Left hindlimb (tissue), 1 donor: ENCODE measurements at regions not wholly inside any gene's neighbourhood (a gene's known extent, or its start where the extent isn't known, plus 50 kb on each side); places are given as distances from the start of the nearest gene placed in this dataset.
"Not testable (repeated sequence)": the region's sequence is repeated elsewhere in the genome, so short reads cannot be mapped to it uniquely, and the experiment has no call there.

Experiments used
- DNase-seq: peaks from one replicate; pipeline ENCODE4 v3.0.0-alpha.2; 2018

DNA sequence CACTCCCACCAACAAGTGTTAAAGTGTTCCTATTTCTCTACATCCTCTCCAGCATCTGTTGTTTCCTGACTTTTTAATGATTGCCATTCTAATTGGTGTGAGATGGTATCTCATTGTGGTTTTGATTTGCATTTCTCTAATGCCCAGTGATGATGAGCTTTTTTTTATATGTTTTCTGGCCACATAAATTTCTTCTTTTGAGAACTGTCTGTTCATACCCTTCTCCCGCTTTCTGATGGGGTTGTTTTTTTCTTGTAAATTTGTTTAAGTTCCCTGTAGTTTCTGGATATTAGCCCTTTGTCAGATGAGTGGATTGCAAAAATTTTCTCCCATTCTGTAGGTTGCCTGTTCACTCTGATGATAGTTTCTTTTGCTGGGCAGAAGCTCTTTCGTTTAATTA, 134.3 kb upstream of the RUNX1 start:
- not testable (repeated sequence) for DNase-seq

DNA sequence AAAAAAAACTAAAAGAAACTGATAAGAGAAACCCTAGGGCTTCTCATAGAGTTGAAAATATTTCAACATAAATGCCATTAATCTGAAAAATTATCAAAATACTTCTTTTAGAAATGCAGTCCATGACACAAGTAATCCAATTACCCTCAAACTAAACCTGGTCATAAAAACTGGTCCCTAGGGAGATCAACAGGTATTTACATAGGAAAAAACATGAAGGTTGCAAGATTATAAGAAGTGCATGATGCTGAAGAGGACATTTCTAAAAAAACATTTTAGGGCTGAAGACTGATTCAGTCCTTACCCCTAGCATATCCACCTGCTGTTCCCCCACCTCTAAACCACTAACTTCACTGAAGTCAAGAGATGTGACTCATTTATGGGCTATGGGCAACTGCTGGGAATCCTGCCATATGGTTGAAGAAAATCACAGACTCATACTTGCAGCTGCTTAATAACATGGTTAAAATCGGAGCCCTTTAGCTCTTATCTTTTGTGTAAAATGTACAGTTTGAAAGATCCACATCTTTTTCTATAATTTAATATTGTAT, 131.0 kb upstream of the RUNX1 start:
- no peak for DNase-seq

DNA sequence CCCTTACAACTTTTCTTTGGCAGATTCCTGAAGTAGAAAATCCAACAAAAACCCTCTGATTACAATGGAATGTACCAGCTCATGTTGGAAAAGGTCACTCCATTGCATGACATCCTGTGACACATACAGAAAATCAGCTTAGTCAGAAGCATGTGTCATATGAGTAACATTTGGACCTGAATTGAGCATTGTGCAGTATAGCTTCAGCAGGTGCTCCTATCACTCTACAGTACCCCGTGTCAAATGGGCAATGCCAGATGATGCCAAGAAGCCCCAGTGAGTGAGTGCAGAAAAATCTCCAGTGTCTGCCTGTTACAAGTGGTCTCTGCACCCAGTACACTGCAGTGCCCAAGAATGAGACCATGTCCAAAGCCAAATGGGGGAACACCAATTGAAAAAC, 129.7 kb upstream of the RUNX1 start:
- DNase-seq: peak; percentile 51

DNA sequence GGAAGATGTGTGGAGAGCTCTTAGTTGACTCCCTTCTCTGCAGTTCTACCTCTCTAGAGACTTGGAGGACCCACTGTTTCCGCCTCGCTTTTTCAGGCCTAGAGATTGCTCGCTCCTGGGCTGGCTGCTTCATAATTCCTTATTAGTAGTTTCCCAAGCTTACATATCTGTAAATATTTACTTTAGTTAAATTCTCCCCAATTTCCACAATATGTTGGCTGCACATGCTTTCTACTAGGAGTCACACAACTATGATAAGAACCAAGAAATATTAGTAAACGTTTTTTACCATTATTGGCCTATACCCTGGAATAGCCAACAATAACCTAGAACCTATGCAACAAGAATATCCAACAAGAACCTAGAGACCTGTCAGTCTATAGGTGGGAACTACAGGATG, 129.0 kb upstream of the RUNX1 start:
- no peak for DNase-seq

DNA sequence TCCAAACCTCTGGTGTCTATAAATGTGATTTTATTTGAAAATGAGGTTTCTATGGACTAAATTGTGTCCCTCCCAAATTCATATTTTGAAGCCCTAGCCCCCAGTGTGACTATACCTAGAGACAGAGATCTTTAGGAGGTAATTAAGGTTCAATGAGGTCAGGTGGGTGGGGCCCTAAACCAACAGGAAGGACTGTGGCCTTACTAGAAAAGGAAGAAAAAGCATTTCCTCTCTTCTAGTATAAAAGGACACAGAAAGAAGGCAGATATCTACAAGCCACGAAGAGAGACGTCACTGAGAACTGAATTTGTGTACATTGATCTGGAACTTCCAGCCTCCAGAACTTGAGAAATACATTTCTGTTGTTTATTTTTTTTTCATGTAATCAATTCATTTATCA, 123.1 kb upstream of the RUNX1 start:
- no peak for DNase-seq

DNA sequence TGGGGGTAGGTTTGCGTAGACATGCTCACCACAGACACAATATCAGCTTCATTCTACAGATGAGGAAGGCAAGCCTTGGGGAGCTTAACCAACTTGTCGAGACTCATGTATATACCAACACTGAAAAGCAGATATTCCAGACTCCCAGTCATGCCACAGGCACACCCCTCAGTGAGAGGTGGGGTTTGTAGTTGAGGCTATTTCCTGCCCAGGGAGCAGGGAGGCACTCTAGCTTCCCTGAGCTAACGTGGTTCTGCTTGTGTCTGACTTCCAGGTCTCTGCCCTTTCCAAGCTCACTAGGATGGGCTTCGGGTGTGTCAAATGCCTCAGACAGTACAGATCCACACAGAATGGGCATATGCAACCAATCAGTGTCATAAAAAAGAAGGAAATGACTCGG, 122.3 kb upstream of the RUNX1 start:
- no peak for DNase-seq

DNA sequence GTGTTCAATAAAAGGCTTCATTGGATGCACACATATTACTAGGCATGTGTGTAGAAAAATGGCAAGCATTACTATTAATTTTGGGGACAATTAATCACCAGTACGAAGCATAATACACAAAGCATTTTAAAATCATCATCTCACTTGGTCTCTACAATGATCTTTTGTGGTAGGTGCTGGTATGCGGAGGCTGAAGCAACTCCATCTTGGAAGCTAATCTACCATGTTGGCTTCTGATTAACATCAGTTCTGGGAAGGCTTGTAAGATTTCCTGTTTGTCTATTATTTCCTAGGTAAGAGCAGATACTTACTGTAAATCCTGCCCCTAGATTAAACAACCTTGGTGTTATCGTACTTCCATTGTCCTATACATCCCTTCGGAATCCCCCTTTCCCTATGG, 121.7 kb upstream of the RUNX1 start:
- DNase-seq: no peak

DNA sequence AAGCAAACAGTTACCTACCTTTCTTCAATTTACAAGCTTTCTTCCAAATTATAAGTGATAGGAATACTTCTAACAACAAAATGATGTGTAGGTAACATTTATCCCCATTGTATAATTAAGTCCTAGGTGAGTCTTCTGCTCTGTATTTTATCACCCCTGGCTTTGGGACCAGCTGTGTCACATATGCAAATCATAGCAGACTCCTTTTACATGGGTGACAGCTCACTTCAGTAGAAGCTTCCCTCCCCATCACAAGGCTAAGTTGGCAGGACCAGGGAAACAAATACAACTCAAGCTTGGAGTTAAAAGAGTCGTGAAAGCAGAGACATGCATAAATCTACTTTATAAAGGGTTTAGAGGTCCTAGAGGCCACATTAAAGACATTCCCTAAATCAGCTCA, 121.1 kb upstream of the RUNX1 start:
- no peak for DNase-seq

DNA sequence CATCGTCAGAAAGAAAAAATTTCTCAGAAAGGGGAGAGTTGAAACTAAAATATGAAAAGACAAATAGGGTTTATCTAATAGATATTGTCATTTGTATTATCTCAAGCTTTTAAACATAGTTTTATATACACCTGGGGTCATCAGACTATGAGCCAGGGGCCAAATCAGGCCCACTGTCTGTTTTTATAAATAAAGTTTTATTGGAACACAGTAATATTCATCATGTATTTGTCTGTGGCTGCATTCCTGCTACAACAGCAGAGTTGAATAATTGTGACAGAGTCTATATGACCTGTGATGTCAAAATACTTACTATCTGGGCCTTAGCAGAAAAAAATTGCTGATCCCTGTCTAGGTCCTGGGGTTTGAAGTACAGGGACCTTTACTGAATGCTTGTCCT, 120.5 kb upstream of the RUNX1 start:
- no peak for DNase-seq

DNA sequence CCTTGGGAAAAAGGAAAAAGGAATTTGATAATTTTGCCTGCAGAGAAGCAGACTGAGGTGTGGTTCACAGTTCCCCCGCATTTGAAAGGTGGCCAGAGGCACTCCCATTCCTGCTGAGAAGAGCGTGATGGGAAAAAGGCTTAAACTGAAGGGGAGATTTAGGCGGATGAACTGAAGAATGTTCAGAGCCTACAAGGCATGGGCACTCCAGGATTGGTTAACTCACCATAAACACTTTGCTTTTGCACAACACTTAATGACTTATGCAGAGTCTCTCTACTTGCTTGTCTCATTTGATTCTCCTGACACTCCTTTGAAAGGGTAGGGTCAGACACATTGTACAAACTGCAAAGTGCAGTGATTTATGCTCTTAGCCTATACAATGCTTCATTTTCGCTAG, 119.6 kb upstream of the RUNX1 start:
- DNase-seq: no peak

DNA sequence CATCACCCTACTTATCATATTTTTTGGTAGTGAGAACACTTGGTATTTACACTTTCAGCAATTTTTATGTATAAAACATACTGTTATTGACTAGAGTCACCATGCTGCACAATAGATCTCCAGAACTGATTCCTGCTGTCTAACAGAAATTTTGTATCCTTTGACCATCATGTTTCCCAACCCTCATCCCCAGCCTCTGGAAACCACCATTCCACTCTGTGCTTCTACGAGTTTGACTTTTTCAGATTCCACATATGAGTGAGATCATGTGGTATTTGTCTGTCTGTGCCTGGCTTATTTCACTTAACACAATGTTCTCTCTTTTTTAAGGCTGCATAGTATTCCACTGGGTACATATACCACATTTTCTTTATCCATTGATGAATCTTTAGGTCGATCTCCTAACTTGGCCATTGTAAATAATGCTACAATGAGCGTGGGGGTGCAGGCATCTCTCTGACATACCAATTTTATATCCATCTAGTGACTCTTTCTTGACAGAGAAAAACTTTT, 115.9 kb upstream of the RUNX1 start:
- no peak for DNase-seq

DNA sequence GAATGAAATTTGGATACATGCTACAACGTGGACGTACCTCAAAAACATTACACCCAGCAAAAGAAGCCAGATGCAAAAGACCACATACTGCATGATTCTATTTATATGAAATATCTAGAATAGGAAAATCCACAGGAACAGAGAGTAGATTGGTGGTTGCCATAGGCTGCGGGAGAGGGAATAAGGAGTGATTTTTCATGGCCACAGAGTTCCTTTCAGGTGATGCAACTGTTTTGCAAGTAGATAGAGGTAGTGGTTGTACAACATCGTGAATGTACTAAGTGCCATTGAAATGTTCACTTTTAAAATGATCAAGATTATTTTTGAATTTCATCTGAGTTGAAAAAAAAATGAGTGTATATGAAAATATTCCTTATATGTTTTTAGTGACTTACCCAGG, 115.3 kb upstream of the RUNX1 start:
- no peak for DNase-seq

DNA sequence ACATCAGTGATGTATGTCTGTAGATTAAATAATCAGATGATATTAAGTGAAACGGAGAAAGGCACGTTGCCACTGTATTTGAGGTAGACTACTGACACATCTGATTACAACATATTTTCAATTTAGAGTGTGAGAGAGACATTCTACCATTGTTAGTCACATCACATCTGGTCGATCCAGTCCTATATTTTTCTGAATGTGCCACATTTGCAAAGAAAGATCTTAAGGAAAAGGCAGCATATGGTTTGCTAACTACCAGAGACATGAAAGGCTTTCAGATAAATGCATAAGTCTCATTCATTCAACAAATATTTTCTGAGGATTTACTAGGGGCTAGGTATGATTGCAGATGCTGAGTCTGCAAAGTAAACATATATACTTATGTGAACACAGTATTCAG, 114.3 kb upstream of the RUNX1 start:
- DNase-seq: no peak

DNA sequence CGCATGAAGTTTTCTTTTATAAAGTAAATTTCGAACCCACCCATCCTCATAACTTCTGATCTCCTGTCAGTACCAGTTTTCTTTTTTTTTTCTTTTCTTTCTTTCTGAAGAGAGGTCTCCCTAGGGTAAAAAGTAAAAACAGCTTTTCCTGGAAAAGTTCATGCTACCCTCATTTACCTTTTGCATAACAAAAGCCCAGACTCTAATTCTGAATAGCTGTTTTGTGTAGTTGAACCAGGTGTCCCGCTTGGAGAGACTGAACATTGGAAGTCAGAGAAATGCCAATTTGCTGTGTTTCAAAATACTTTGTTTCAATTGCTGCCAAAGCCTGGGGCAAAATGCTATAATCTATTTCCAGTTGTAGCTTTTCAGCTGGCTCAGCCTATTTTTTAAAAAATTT, 113.7 kb upstream of the RUNX1 start:
- no peak for DNase-seq

DNA sequence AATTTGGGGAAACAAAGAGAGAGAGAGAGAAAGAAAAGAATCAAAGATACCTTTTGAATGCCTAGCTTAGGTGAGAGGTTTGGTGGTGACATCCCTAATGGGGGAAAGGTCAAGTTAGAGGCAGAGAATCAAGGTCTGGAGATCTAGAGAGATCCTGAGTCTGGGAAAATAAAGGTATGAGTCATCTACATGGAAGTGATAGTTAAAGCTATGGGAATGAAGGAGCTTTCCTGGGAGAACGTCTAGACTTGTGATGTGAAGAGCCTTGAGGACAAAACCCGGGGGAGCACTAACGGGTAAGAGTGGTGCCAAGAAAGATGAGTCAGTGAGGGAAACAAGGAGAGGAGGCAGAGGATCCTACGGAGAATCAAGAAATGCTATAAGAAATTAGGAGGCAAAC, 110.8 kb upstream of the RUNX1 start:
- no peak for DNase-seq

DNA sequence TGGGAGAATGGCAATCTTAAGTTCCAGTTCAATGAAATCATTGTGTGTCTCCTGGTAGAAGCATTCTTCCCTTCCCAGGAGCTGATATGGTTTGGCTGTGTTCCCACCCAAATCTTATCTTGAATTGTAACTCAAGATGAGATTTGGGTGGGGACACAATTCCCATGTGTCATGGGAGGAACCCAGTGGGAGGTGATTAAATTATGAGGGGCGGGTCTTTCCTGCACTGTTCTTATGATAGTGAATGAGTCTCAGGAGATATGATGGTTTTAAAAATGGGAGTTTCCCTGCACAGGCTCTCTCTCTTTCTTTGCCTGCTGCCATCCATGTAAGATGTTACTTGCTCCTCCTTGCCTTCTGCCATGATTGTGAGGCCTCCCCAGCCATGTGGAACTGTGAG, 108.3 kb upstream of the RUNX1 start:
- not testable (repeated sequence) for DNase-seq

DNA sequence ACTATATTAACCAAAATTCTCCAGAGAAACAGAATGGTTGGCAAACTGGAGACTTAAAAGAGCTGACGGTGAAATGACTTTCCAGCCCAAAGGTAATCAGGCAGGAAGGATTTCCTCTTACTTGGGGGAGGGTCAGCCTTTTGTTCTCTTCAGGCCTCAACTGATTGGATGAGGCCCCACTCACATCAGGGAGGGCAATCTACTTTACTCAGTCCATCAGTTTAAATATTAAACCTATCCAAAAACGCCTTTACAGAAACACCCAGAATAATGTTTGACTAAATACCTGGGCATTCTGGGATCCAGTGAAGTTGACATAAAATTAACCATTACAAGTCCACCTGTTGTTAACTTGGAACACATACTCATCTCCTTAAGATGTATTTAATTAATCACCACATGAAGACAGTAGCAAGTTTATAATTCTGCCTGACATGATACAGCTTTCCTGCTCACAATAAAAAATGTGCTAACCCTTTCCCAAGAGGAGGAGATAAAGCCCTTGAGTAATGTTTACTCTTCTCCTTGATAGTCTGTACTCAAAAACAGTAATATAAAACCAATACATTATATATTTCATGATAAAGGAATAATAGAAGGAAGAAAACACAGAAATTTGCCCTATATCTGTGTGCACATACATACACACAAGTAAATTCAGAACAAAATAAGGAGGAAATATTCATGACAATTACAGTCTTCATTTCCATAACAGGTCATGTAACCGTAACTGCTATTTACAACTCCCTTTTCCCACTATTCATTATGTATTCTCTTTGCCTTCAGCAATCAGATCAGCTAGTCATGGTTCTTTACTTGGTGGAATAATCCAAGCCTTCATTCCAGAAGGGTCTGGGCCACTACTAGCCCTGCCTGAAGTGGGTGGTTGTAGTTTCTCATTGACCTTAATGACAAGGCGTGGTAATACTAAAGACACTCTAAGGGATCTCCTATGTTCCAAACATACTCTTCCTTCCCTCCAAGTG, 107.5 kb upstream of the RUNX1 start:
- DNase-seq: no peak

DNA sequence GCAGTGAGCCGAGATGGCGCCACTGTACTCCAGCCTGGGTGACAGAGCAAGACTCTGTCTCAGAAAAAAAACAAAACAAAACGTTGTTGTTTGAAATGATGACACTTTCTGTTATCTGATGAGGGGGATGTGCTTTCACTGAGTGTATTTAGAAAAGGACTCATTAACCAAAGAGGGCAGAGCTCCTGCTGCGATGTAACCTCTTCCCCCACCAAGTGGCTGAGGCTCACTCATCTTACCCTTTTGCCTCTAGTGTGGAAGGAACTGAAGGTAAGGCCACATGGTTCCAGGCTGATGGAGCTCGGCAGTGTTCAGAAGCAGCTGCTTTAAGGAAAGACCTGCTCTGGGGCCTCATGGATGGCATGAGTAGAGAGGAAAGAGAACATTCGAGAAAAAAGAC, 105.7 kb upstream of the RUNX1 start:
- no peak for DNase-seq

DNA sequence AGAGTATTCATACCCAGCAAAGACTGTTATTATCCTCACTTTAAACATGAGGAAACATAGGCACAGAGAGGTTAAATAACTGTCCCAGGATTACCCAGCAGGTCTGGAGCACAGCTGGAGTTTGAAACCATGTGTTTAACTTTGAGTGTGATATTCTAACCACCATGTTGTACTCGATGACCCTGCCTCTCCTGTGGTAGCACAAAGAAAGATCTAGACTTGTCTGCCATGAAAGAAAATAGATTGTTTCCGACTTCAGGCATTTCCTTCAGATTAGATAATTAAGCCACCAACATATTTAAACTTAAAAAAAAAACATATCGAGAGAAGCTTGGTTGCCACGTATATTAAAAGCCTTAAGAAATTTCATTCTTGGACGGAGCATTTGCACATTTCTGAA, 104.6 kb upstream of the RUNX1 start:
- DNase-seq: no peak

DNA sequence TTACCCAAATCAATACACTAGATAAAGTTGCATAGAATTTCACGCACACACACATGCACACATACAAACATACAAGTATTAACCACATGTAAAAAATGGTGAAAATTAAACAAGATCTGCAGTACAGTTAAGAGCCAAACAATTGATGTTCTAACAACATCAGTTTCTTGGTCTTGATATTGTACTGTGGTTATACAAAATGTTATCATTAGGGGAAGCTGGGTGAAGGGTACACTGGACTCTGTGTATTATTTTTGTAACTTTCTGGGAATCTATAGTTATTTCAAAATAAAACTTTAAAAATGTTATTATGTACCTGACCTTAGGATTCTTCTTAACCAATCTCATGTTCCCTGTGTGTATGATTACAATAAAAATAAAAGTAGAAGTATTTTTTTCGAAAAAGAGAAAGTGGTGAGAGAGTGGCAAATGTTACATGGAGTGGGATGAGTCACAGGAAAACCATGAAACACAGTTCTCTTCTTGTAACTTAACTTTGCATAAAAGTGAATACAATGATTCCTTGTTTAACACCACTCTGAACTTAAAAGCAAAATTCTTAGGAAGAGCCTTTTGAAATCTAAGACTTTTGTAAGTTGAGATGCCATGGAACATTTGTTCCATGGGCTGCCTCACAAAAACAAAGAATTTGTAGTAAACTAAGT, 101.6 kb upstream of the RUNX1 start:
- DNase-seq: no peak

DNA sequence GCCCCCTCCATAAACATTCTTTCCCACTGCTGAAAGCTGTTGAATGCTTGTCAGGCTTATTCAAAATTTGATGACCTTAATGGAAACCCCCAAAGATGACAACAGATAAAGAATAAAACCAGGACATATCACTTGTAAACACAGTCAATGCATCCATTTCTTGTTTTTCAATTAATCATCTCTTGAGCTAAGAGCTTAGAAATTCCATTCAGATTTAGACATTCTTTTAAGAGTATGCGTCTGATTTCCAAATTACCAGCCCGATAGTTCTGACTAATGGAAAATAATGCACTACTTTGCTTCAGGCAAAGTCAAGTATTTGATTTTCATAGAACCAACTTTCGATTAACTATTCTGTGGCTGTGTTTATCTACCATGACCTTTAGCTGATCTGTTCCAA, 100.6 kb upstream of the RUNX1 start:
- no peak for DNase-seq

DNA sequence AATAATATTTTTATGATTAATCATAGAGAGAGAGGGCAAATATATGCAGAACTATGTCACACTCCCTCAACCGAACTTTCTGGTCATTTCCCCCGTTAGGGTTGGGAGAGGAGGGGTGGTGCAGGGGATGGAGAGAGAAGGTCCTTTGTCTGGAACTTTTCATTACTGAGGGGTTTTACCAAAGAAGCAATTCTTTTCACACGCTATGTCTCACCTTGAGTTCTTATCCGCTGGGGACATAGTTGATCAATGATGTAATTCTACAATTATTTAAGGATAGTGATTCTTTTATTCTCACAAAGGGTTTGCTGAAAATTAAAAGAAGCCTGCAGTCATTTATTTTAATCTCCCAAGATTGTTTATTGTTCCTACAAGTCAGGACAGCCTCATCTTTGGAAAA, 98.3 kb upstream of the RUNX1 start:
- no peak for DNase-seq

DNA sequence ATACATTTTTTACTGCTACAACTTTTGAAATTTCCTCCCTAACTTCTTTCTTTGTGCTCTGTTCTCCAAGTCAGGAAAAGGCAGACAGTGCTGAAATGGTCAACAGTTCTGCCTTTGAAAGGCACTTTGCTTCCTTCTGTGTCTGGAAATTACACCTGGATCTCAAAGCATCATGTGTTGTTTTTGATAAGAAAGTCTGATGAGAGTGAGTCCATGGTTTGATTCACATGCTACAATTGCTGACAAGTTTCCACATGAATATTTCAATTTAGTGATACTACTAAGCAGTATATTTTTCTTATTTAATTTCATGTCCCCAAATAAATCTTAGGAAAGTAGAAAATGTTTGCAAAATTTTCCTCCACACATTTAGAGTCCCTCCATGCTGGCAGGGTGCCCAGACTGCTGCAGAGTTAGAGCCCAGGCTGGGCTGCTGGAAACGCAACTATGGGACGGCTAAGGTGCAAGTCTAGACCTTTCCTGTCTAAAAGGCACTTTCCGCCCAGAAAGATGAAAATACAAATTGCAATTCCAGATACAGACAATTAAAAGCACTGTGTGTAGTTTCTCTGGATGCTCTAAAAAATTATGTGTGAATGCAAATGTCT, 96.6 kb upstream of the RUNX1 start:
- peak; percentile 48 for DNase-seq

DNA sequence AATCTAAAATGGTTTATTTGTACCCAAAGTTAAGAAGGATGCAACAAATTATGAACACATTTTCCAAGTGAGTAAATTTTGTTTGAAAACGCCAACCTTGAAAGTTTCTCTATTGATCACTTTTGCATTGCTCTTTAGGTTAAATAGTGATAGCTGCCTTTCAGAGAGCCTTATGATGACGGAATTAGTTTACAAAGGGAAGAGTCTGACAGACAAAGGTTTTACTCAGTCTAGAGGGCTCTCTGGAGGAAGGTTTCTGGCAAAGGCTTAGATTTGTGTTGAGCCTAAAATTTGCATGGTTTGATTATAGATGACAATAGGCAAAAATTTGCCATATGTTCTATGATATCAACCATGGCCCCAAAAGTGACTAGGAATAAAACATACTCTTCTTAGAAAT, 95.9 kb upstream of the RUNX1 start:
- no peak for DNase-seq
